ENCODE measurements at regions not wholly inside any gene's neighbourhood (a gene's known extent, or its start where the extent isn't known, plus 50 kb on each side); places are given as distances from the start of the nearest gene placed in this dataset.
A peak's percentile ranks its signal among the peaks of the same experiment; 100 is the strongest.

- Histone ChIP-seq H3K9me3 (ENCODE audit: control insufficient read depth in 3 of 3, low read length in 3 of 3) (no peaks in the 10 kb centered on the region), H3K9ac (ENCODE audit: low read depth in 1 of 3, low read length in 3 of 3) (no peak overlapping the region), H3K4me1 (ENCODE audit: control insufficient read depth in 3 of 3, insufficient read depth in 3 of 3, low read length in 3 of 3) (peaks cover 9 to 12% (median 10%) of the 10 kb centered on the region in 3 donors), H3K27me3 (ENCODE audit: control insufficient read depth in 3 of 3, insufficient read depth in 3 of 3, low read length in 3 of 3) (no peaks in the 10 kb centered on the region), H3K27ac (ENCODE audit: low read depth, low read length) (no peak overlapping the region), H3K4me3 (ENCODE audit: low read length in 3 of 3) (no peak overlapping the region), H3K36me3 (ENCODE audit: control insufficient read depth in 3 of 3, insufficient read depth in 3 of 3, low read length in 3 of 3) (no peaks in the 10 kb centered on the region)
Observed at GRCh38 chr20:4617019-4617418, 69.2 kb upstream of the PRNP start.

- peak overlapping the region; percentile 77 for H3K27ac ChIP-seq (ENCODE audit: low read depth, low read length)
- H3K9ac ChIP-seq (ENCODE audit: low read depth in 1 of 3, low read length in 3 of 3): no peak overlapping the region
- H3K4me3 ChIP-seq (ENCODE audit: low read length in 3 of 3): peak overlapping the region; percentile 6 to 43 (median 8)
Observed at GRCh38 chr20:4613718-4614620, 72.3 kb upstream of the PRNP start.

GRCh38 chr20:4613184-4613583, 73.1 kb upstream of the PRNP start:
- Histone ChIP-seq H3K9ac (ENCODE audit: low read depth in 1 of 3, low read length in 3 of 3) (no peak overlapping the region), H3K36me3 (ENCODE audit: control insufficient read depth in 3 of 3, insufficient read depth in 3 of 3, low read length in 3 of 3) (no peaks in the 10 kb centered on the region), H3K4me1 (ENCODE audit: control insufficient read depth in 3 of 3, insufficient read depth in 3 of 3, low read length in 3 of 3) (peaks cover 9 to 12% (median 10%) of the 10 kb centered on the region in 3 donors), H3K27me3 (ENCODE audit: control insufficient read depth in 3 of 3, insufficient read depth in 3 of 3, low read length in 3 of 3) (no peaks in the 10 kb centered on the region), H3K4me3 (ENCODE audit: low read length in 3 of 3) (peak overlapping the region; percentile 6 to 43 (median 8)), H3K9me3 (ENCODE audit: control insufficient read depth in 3 of 3, low read length in 3 of 3) (no peaks in the 10 kb centered on the region), H3K27ac (ENCODE audit: low read depth, low read length) (peak overlapping the region; percentile 77)

More at GRCh38 chr20:4613718-4614620, 72.3 kb upstream of the PRNP start:
- Histone ChIP-seq H3K9me3 (ENCODE audit: control insufficient read depth in 3 of 3, low read length in 3 of 3) (no peaks in the 10 kb centered on the region), H3K27me3 (ENCODE audit: control insufficient read depth in 3 of 3, insufficient read depth in 3 of 3, low read length in 3 of 3) (no peaks in the 10 kb centered on the region), H3K36me3 (ENCODE audit: control insufficient read depth in 3 of 3, insufficient read depth in 3 of 3, low read length in 3 of 3) (no peaks in the 10 kb centered on the region), H3K4me1 (ENCODE audit: control insufficient read depth in 3 of 3, insufficient read depth in 3 of 3, low read length in 3 of 3) (peaks cover 9 to 12% (median 10%) of the 10 kb centered on the region in 3 donors)

- no peaks in the 10 kb centered on the region for H3K27me3 ChIP-seq (ENCODE audit: control insufficient read depth in 3 of 3, insufficient read depth in 3 of 3, low read length in 3 of 3)
- no peak overlapping the region for H3K4me3 ChIP-seq (ENCODE audit: low read length in 3 of 3)
- no peaks in the 10 kb centered on the region for H3K36me3 ChIP-seq (ENCODE audit: control insufficient read depth in 3 of 3, insufficient read depth in 3 of 3, low read length in 3 of 3)
- no peaks in the 10 kb centered on the region for H3K9me3 ChIP-seq (ENCODE audit: control insufficient read depth in 3 of 3, low read length in 3 of 3)
- H3K4me1 ChIP-seq (ENCODE audit: control insufficient read depth in 3 of 3, insufficient read depth in 3 of 3, low read length in 3 of 3): peaks cover 9 to 12% (median 10%) of the 10 kb centered on the region in 3 donors
- H3K9ac ChIP-seq (ENCODE audit: low read depth in 1 of 3, low read length in 3 of 3): no peak overlapping the region
- no peak overlapping the region for H3K27ac ChIP-seq (ENCODE audit: low read depth, low read length)
Observed at GRCh38 chr20:4610871-4611270, 75.4 kb upstream of the PRNP start.

- no peaks in the 10 kb centered on the region for H3K9me3 ChIP-seq (ENCODE audit: control insufficient read depth in 3 of 3, low read length in 3 of 3)
- no peak overlapping the region for H3K4me3 ChIP-seq (ENCODE audit: low read length in 3 of 3)
- H3K9ac ChIP-seq (ENCODE audit: low read depth in 1 of 3, low read length in 3 of 3): no peak overlapping the region
- no peaks in the 10 kb centered on the region for H3K36me3 ChIP-seq (ENCODE audit: control insufficient read depth in 3 of 3, insufficient read depth in 3 of 3, low read length in 3 of 3)
- no peak overlapping the region for H3K27ac ChIP-seq (ENCODE audit: low read depth, low read length)
- H3K27me3 ChIP-seq (ENCODE audit: control insufficient read depth in 3 of 3, insufficient read depth in 3 of 3, low read length in 3 of 3): no peaks in the 10 kb centered on the region
- H3K4me1 ChIP-seq (ENCODE audit: control insufficient read depth in 3 of 3, insufficient read depth in 3 of 3, low read length in 3 of 3): peaks cover 9 to 12% (median 10%) of the 10 kb centered on the region in 3 donors
Observed at GRCh38 chr20:4609511-4609910, 76.7 kb upstream of the PRNP start.

GRCh38 chr20:4608861-4609260, 77.4 kb upstream of the PRNP start:
- Histone ChIP-seq H3K4me1 (ENCODE audit: control insufficient read depth in 3 of 3, insufficient read depth in 3 of 3, low read length in 3 of 3) (peaks cover 5 to 7% (median 7%) of the 10 kb centered on the region in 3 donors), H3K27ac (ENCODE audit: low read depth, low read length) (no peak overlapping the region), H3K36me3 (ENCODE audit: control insufficient read depth in 3 of 3, insufficient read depth in 3 of 3, low read length in 3 of 3) (no peaks in the 10 kb centered on the region), H3K9ac (ENCODE audit: low read depth in 1 of 3, low read length in 3 of 3) (no peak overlapping the region), H3K4me3 (ENCODE audit: low read length in 3 of 3) (no peak overlapping the region), H3K9me3 (ENCODE audit: control insufficient read depth in 3 of 3, low read length in 3 of 3) (no peaks in the 10 kb centered on the region), H3K27me3 (ENCODE audit: control insufficient read depth in 3 of 3, insufficient read depth in 3 of 3, low read length in 3 of 3) (peaks cover 0 to under 1% (median 0%) of the 10 kb centered on the region in 3 donors)

- no peak overlapping the region for H3K4me3 ChIP-seq (ENCODE audit: low read length in 3 of 3)
- no peaks in the 10 kb centered on the region for H3K36me3 ChIP-seq (ENCODE audit: control insufficient read depth in 3 of 3, insufficient read depth in 3 of 3, low read length in 3 of 3)
- peaks cover 0 to 5% (median 0%) of the 10 kb centered on the region in 3 donors for H3K27me3 ChIP-seq (ENCODE audit: control insufficient read depth in 3 of 3, insufficient read depth in 3 of 3, low read length in 3 of 3)
- H3K9me3 ChIP-seq (ENCODE audit: control insufficient read depth in 3 of 3, low read length in 3 of 3): no peaks in the 10 kb centered on the region
- H3K4me1 ChIP-seq (ENCODE audit: control insufficient read depth in 3 of 3, insufficient read depth in 3 of 3, low read length in 3 of 3): no peaks in the 10 kb centered on the region
- H3K27ac ChIP-seq (ENCODE audit: low read depth, low read length): no peak overlapping the region
- H3K9ac ChIP-seq (ENCODE audit: low read depth in 1 of 3, low read length in 3 of 3): no peak overlapping the region
Observed at GRCh38 chr20:4607287-4607713, 79.0 kb upstream of the PRNP start.

- Histone ChIP-seq H3K36me3 (ENCODE audit: control insufficient read depth in 3 of 3, insufficient read depth in 3 of 3, low read length in 3 of 3) (no peaks in the 10 kb centered on the region), H3K9me3 (ENCODE audit: control insufficient read depth in 3 of 3, low read length in 3 of 3) (no peaks in the 10 kb centered on the region), H3K27ac (ENCODE audit: low read depth, low read length) (no peak overlapping the region), H3K27me3 (ENCODE audit: control insufficient read depth in 3 of 3, insufficient read depth in 3 of 3, low read length in 3 of 3) (peaks cover 0 to 5% (median 0%) of the 10 kb centered on the region in 3 donors), H3K4me1 (ENCODE audit: control insufficient read depth in 3 of 3, insufficient read depth in 3 of 3, low read length in 3 of 3) (peaks cover 5 to 6% (median 6%) of the 10 kb centered on the region in 3 donors), H3K4me3 (ENCODE audit: low read length in 3 of 3) (no peak overlapping the region), H3K9ac (ENCODE audit: low read depth in 1 of 3, low read length in 3 of 3) (no peak overlapping the region)
Observed at GRCh38 chr20:4606051-4606450, 80.2 kb upstream of the PRNP start.

- H3K9ac ChIP-seq (ENCODE audit: low read depth in 1 of 3, low read length in 3 of 3): no peak overlapping the region
- peaks cover 0 to 5% (median 0%) of the 10 kb centered on the region in 3 donors for H3K27me3 ChIP-seq (ENCODE audit: control insufficient read depth in 3 of 3, insufficient read depth in 3 of 3, low read length in 3 of 3)
- H3K27ac ChIP-seq (ENCODE audit: low read depth, low read length): no peak overlapping the region
- no peaks in the 10 kb centered on the region for H3K36me3 ChIP-seq (ENCODE audit: control insufficient read depth in 3 of 3, insufficient read depth in 3 of 3, low read length in 3 of 3)
- no peak overlapping the region for H3K4me3 ChIP-seq (ENCODE audit: low read length in 3 of 3)
- no peaks in the 10 kb centered on the region for H3K9me3 ChIP-seq (ENCODE audit: control insufficient read depth in 3 of 3, low read length in 3 of 3)
- peaks cover 5 to 6% (median 6%) of the 10 kb centered on the region in 3 donors for H3K4me1 ChIP-seq (ENCODE audit: control insufficient read depth in 3 of 3, insufficient read depth in 3 of 3, low read length in 3 of 3)
Observed at GRCh38 chr20:4605166-4605565, 81.1 kb upstream of the PRNP start.

- H3K36me3 ChIP-seq (ENCODE audit: control insufficient read depth in 3 of 3, insufficient read depth in 3 of 3, low read length in 3 of 3): no peaks in the 10 kb centered on the region
- no peaks in the 10 kb centered on the region for H3K9me3 ChIP-seq (ENCODE audit: control insufficient read depth in 3 of 3, low read length in 3 of 3)
- H3K4me3 ChIP-seq (ENCODE audit: low read length in 3 of 3): no peak overlapping the region
- peaks cover 5 to 6% (median 6%) of the 10 kb centered on the region in 3 donors for H3K4me1 ChIP-seq (ENCODE audit: control insufficient read depth in 3 of 3, insufficient read depth in 3 of 3, low read length in 3 of 3)
- no peak overlapping the region for H3K27ac ChIP-seq (ENCODE audit: low read depth, low read length)
- H3K9ac ChIP-seq (ENCODE audit: low read depth in 1 of 3, low read length in 3 of 3): no peak overlapping the region
- H3K27me3 ChIP-seq (ENCODE audit: control insufficient read depth in 3 of 3, insufficient read depth in 3 of 3, low read length in 3 of 3): peaks cover 0 to 5% (median 0%) of the 10 kb centered on the region in 3 donors
Observed at GRCh38 chr20:4604580-4604979, 81.7 kb upstream of the PRNP start.
